H1 (cell line): ENCODE measurements at regions not wholly inside any gene's neighbourhood (a gene's known extent, or its start where the extent isn't known, plus 50 kb on each side); places are given as distances from the start of the nearest gene placed in this dataset.
A peak's percentile ranks its signal among the peaks of the same experiment; 100 is the strongest.

Experiments used
- BACH1 ChIP-seq: IDR thresholded peaks from 2 replicates; pipeline ENCODE4 v1.6.1; 2012; ENCODE audit warnings: low read length, improper control_type of control experiment
- BCL11A ChIP-seq, 2 experiments: IDR thresholded peaks; one replicate each; pipeline ENCODE4 v1.6.1; 2011; ENCODE audit warnings: low read depth in 2 of 2, low read length in 2 of 2, mild to moderate bottlenecking in 2 of 2
- CBX8 ChIP-seq: fragments of 300-800, 300-1000 bp; sonication (generic); IDR thresholded peaks from 2 replicates; pipeline ENCODE4 v1.7.1; 2016; ENCODE audit warnings: low read depth, low read length, borderline replicate concordance
- CHD1 ChIP-seq: IDR thresholded peaks from 2 replicates; pipeline ENCODE4 v1.6.1; 2012; ENCODE audit warnings: low read depth, low read length, improper control_type of control experiment
- CHD2 ChIP-seq: IDR thresholded peaks from 2 replicates; pipeline ENCODE4 v1.6.1; 2012; ENCODE audit warnings: low read length, improper control_type of control experiment
- E2F6 ChIP-seq: IDR thresholded peaks from 2 replicates; pipeline ENCODE4 v1.6.1; 2012; ENCODE audit warnings: inconsistent platforms
- EGR1 ChIP-seq: IDR thresholded peaks from 2 replicates; pipeline ENCODE4 v1.6.1; 2011; ENCODE audit warnings: low read depth, low read length, borderline replicate concordance
- GTF2F1 ChIP-seq: IDR thresholded peaks from 2 replicates; pipeline ENCODE4 v1.6.1; 2012; ENCODE audit warnings: low read depth, low read length, improper control_type of control experiment, borderline replicate concordance
- HDAC2 ChIP-seq, 2 experiments: fragments of 300-600 bp in 1 of 2; sonication (generic) in 1 of 2; IDR thresholded peaks; 2 replicates each; pipeline ENCODE4 v1.6.1; 2011 to 2012; ENCODE audit warnings: low read depth in 2 of 2, low read length in 2 of 2, mild to moderate bottlenecking in 2 of 2, moderate library complexity in 2 of 2, borderline replicate concordance in 1 of 2, inconsistent platforms in 1 of 2
- JUN ChIP-seq: IDR thresholded peaks from 2 replicates; pipeline ENCODE4 v1.6.1; 2011; ENCODE audit warnings: low read depth, mild to moderate bottlenecking, improper control_type of control experiment, low read length
- KDM1A ChIP-seq: fragments of 200-600, 300-600 bp; sonication (generic); IDR thresholded peaks from 2 replicates; pipeline ENCODE4 v1.7.1; 2016; ENCODE audit warnings: mild to moderate bottlenecking, low read length, borderline replicate concordance
- KDM4A ChIP-seq: IDR thresholded peaks from one replicate; pipeline ENCODE4 v1.7.1; 2012; ENCODE audit warnings: low read depth, mild to moderate bottlenecking, moderate library complexity, low read length, inconsistent platforms; ENCODE audit not compliant: severe bottlenecking
- KDM5A ChIP-seq: fragments of 200-600 bp; IDR thresholded peaks from 2 replicates; pipeline ENCODE4 v1.7.1; 2012; ENCODE audit warnings: mild to moderate bottlenecking, low read length, inconsistent platforms, mixed read lengths
- MAFK ChIP-seq: IDR thresholded peaks from 2 replicates; pipeline ENCODE4 v1.6.1; 2012; ENCODE audit warnings: low read depth, mild to moderate bottlenecking, improper control_type of control experiment, low read length
- RAD21 ChIP-seq, 2 experiments: IDR thresholded peaks in 1 of 2; conservative IDR thresholded peaks in 1 of 2; 2 replicates each; pipeline ENCODE4 v1.6.1; 2011; ENCODE audit warnings: low read depth in 2 of 2, low read length in 2 of 2, improper control_type of control experiment in 1 of 2, inconsistent platforms in 1 of 2, mild to moderate bottlenecking in 1 of 2, moderate library complexity in 1 of 2
- RBBP5 ChIP-seq: IDR thresholded peaks from 2 replicates; pipeline ENCODE4 v1.7.1; 2012; ENCODE audit warnings: low read depth, mild to moderate bottlenecking, inconsistent platforms, low read length, moderate library complexity, borderline replicate concordance
- RFX5 ChIP-seq: IDR thresholded peaks from 2 replicates; pipeline ENCODE4 v1.6.1; 2011; ENCODE audit warnings: low read depth, low read length, improper control_type of control experiment, borderline replicate concordance
- RNF2 ChIP-seq: fragments of 200-900, 300-1000 bp; sonication (generic); IDR thresholded peaks from 2 replicates; pipeline ENCODE4 v1.7.1; 2016; ENCODE audit warnings: borderline replicate concordance, low read depth, mild to moderate bottlenecking, antibody characterized with exemption, low read length; ENCODE audit not compliant: poor library complexity, severe bottlenecking; ENCODE audit errors: missing control alignments
- SIN3A ChIP-seq, 2 experiments: IDR thresholded peaks in 1 of 2; conservative IDR thresholded peaks in 1 of 2; 2 replicates each; pipeline ENCODE4 v1.6.1; 2011 to 2012; ENCODE audit warnings: low read length in 2 of 2, improper control_type of control experiment in 1 of 2, low read depth in 1 of 2, mild to moderate bottlenecking in 1 of 2
- SIRT6 ChIP-seq: IDR thresholded peaks from one replicate; pipeline ENCODE4 v1.7.1; 2012; ENCODE audit warnings: low read length, inconsistent platforms
- SIX5 ChIP-seq: IDR thresholded peaks from 2 replicates; pipeline ENCODE4 v1.6.1; 2011; ENCODE audit warnings: mild to moderate bottlenecking, low read depth, low read length
- TBP ChIP-seq: IDR thresholded peaks from 2 replicates; pipeline ENCODE4 v1.6.1; 2011; ENCODE audit warnings: low read depth, low read length, improper control_type of control experiment
- TCF12 ChIP-seq: IDR thresholded peaks from 2 replicates; pipeline ENCODE4 v1.6.1; 2011; ENCODE audit warnings: low read depth, mild to moderate bottlenecking, low read length

DNA sequence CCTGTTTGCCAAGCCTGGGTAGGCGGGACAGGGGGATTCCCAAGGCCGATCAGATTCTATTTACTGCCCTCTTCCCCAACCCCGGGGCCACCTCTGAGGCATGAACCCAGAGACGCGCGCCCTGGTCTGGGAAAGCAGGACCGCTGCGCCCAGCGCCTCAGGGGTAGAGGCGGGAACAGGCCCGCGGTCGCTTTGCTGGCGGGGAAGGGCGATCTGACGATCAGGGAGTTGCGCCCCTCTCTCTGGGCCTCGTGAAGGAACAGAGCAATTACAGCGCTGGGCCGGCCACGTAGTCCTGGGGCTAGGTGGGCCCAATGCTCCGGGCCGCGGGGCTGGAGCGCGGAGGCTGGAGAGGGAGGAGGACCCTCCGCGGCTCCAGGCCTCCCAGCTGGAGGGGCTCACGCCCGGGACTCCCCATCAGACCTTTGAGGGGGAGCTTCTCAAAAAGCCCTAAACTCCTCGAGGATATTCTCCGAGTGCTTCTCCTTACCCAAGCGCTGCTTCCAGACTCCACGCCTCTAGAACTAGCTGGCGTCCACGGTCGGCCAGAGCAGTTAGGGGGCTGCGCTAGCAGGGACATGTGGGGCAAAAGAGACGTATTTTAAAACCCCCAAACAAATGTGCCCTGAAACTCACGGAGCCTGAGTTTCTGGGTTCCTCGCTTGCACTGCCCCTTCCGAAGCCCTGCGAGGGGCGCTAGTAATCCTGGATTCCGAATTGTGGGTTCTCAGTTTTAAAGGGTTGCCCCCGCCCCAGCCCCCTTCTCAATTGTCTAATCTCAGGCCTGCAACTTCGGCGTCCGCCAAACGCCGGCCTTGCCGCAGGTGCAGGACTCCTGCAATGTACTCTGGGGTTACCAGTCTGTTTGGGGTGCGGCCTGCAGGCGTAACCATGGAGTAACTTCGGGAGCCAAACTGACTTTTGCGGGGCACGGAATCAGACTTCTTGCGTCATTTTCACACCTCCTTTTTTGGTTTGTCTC is 57.6 kb downstream of the TMEM174 start (continued):
- TF ChIP-seq RNF2 (peak; percentile 94), CHD1 (no peak), CHD2 (no peak), BACH1 (no peak), TBP (no peak; the same call in 1 of the 2 replicates), SIX5 (no peak), KDM4A (peak; percentile 70), EGR1 (no peak), RFX5 (no peak), KDM5A (no peak), TCF12 (0 out of 2 replicates have a peak, but pooled peaks have one; percentile 60), E2F6 (peak; percentile 72), JUN (no peak), GTF2F1 (no peak), KDM1A (no peak), SIRT6 (no peak), RAD21 (IDR thresholded peaks at IDR 0.05 in 1 of 2, conservative IDR thresholded peaks at IDR 0.05 in 1 of 2; ENCODE audit: low read depth in 2 of 2, low read length in 2 of 2) (peak; percentile 44 to 48; a peak in 3 of 4 replicates), MAFK (no peak), SIN3A (conservative IDR thresholded peaks at IDR 0.05 in 1 of 2, IDR thresholded peaks at IDR 0.05 in 1 of 2; ENCODE audit: low read depth in 1 of 2, low read length in 2 of 2) (no peak), RBBP5 (no peak), BCL11A (IDR thresholded peaks at IDR 0.05; ENCODE audit: low read depth in 2 of 2, low read length in 2 of 2) (no peak), HDAC2 (IDR thresholded peaks at IDR 0.05; ENCODE audit: borderline replicate concordance in 1 of 2, low read depth in 2 of 2, low read length in 2 of 2) (no peak), CBX8 (no peak)
